ENCODE measurements at regions not wholly inside any gene's neighbourhood (a gene's known extent, or its start where the extent isn't known, plus 50 kb on each side); places are given as distances from the start of the nearest gene placed in this dataset.

DNA sequence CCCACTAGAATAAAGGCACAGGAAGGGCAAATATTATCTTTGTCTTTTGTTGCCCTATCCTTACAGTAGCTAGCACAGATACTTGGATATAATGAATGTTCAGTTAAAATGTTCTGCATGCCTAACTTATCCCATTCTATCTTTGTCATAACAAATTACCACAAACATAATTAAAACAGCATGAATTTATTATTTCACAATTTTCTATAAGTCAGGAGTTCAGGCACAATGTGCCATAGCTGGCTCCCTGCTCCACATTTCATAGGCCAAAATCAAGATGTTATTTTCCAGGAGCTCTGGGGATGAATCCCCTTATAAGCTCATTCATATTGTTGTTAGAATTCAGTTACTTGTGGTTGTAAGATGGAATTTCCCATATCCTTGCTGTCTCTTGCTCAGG lies 975.5 kb downstream of the IGSF11 start:
- no peak for DNase-seq (ENCODE audit: low read depth in 2 of 2)

DNA sequence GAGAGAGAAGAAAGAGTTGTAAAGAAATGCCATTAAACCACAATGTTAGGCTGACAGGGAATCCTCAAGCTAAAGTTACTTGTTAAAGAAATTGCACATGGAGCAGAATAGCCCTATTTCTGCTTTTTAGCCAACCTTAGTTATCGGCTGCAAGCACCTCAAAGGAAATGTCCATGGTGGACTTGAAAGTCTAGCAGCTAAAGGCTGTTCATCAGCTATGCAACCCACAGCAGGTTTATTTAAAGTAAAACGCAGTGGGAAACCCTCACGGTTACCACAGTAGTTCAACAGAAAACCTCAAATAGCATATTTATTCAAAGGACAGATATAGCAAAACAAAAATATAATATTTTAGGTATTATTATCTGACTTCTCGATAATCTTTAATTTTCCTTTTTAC lies 967.2 kb downstream of the IGSF11 start:
- no peak for DNase-seq (ENCODE audit: low read depth in 2 of 2)

DNA sequence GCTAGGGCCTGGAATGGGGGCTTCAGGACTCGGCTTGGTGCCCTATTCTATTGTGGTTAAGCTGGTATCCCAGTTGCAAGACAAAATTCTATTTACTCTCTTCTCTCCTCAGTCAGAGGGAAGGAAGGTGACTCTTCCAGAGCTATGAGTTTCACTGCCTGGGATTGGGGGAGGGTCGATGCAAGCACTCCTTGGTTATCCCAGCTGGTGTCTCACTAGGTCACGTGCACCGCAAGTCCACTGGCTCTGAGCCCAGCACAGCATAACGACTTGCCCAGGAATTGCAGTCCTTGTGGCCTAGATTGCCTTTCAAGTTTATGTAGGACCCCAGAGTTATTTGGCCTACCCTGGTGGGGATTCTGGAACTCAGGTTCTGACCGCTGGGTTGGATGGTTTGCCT lies 958.8 kb downstream of the IGSF11 start:
- no peak for DNase-seq (ENCODE audit: low read depth in 2 of 2)

DNA sequence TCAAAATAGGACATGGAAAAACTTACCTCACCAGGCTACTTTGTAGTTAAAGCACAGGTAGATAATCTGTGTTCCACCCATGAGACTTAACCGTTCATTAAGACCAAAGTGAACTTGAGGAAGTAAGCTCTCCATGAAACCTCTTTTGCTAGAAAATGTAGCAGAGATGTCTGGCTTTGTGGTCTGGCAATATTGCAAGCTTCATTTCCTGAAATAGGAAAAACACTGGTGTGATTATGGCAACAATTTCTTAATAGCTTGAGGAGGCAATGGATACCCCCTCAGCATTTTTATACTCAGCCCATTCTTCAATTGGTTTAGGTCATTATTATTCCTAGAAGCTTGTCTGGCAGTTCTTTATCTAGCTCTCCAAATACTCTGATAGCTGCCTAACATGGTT lies 957.3 kb downstream of the IGSF11 start:
- no peak for DNase-seq (ENCODE audit: low read depth in 2 of 2)

DNA sequence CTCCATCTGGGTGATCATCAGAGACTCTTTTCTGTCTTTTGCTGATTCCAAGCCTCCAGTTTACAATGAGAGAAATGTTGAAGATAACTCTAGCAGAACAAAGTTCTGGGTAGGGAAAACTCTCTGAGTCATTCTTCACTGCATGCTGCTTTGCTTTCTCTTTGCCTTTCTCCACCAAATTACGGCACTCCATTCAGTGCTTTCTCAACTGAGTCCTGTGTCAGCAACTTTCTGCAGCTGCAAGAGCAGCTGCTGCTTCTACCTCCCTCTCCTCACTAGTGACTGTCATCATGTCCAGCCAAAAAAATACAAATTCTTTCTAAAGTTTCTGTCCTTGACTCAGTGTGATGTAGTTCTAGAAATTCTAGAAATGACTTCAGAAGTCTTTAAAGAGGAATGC lies 953.8 kb downstream of the IGSF11 start:
- DNase-seq (ENCODE audit: low read depth in 2 of 2): no peak

DNA sequence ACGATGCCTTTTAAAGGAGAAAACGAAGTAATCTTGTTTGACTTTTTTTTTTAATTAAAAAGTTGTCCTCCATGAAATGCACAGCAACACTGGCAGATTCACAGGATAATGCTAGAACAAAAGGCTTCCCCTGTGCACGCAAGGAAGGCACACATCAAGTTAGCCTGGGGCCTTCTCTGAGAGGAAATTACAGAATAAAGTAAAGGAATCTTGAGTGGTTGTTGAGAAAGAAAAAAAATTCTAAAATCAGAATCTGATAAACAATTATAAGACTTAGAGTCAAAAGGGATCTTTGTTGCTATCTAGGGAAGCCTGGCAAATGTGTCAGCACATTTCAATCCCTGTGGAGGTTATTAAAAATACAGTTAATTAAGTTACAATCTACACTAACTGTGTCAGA lies 946.0 kb downstream of the IGSF11 start:
- DNase-seq (ENCODE audit: low read depth in 2 of 2): no peak

DNA sequence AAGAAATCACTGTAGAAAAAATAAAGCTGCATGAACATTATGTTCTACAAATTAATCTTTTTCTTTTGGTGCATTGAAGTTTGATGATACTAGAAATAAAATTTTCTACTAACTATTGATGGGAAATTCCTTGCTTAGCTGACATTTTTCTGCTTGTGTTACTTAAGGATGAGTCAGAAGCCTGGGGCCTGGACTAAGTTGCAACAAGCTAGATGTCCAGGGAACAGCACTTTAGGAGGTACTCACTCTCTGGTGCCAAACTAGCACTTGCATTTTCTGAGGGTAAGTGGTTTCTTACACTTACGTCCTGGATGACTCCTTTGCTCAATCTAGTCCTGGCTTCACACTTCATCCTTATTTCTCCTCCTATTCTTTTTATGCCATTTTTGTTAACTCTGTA lies 945.1 kb downstream of the IGSF11 start:
- DNase-seq (ENCODE audit: low read depth in 2 of 2): no peak

DNA sequence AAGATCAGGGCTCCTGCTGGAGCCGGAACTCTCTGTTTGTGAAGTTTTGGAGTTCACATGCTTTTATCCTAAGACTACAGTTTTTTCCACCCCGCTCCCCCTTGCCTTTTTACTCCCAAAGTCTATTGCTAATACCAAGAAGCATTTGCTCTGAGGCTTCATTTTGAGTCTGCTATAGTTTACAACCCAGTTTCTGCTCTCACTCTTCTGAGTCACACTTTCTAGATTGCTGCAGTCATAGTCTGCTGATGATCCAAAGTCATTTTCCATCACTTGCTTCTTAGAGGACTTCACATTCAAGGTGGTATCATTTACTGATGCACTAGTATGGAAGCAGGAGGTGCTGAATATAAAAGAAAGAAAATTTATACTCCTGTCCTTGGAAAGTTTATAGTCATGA lies 937.4 kb downstream of the IGSF11 start:
- DNase-seq (ENCODE audit: low read depth in 2 of 2): no peak

DNA sequence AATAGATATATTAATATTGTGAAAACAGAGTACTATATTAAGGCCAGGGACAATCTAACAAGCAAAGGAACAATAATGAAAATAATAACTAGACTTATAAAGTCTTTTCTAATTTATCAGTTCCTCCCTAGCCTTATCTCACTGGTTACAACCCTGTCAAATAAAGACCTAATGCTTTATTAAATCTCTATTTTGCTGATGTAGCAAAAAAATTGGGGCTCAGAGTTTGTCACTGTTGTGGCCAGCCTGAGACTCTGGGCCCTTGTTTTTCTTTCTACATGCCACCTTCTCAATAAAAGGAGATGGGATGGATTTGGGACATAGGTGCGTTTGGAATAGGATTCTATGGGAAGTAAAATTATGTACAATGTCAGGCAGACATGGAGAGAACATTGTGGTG lies 937.0 kb downstream of the IGSF11 start:
- DNase-seq (ENCODE audit: low read depth in 2 of 2): no peak

DNA sequence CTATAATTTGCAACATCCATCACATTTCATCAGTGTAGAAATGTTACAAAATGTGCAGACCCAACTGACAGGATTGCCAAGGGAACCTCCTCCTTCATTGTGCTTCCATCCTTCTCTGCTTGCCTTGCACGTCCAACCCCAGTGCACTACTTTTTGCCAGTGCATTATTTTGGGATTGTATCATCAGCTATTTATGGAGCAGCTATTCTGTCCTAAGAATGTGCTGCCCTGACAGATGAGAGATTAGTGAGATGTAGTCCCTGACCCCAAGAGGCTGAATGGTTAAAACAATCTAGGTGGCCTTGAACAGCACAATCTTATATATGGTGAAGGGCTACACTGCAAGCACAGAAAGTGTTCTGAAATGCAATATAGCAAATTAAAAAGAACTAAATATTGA lies 935.8 kb downstream of the IGSF11 start:
- no peak for DNase-seq (ENCODE audit: low read depth in 2 of 2)

DNA sequence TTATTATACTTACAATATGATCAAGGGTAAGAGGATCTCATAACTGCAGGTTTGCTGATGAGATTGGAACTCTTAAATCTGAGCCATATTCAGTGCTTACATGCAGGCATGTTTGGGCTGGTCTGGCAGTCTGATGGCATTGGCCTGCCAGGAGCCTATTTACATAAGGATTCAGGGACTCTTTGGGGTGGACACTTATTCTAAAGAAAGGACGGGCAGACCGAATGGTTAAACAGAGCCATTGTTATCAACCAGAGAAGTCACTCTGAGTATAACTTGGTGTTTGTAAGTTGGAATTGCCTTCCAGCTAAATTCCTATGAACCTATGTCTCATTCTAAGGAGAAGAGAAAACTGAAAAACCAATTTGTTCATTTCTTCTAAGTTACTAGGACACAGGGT lies 932.8 kb downstream of the IGSF11 start:
- no peak for DNase-seq (ENCODE audit: low read depth in 2 of 2)

DNA sequence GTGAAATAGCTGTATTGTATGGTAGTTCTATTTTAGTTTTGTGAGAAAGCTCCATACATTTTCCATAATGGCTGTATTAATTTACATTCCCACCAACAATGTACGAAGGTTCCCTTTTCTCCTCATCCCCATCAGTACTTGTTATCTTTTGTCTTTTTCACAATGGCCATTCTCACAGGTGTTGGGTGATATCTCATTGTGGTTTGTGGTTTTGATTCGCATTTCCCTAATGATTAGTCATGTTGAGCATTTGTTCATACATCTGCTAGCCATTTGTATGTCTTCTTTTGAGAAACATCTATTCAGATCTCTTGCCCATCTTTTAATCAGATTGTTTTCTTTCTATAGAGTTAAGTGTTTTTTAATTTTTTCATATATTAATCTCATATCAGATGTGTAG lies 931.9 kb downstream of the IGSF11 start:
- no peak for DNase-seq (ENCODE audit: low read depth in 2 of 2)

DNA sequence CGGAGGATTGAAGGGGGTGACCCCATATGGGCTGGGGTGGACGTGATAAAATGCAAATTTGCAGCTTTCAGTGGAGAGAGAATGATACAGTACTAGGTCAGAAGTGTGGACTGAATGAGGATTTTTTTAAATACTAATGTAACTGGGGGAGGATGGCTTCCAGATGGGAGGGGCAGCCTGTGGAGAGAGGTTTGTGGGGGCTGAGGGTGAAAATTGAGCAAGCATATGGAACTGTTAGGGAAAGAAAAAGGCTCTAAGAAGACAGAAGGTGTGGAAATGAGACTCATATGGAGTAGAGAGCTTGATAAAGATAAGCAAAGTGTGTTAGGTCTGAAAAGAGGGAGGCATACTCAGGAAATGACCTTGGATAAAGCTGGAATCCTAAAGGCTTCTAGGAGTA lies 926.4 kb downstream of the IGSF11 start:
- DNase-seq (ENCODE audit: low read depth in 2 of 2): no peak

DNA sequence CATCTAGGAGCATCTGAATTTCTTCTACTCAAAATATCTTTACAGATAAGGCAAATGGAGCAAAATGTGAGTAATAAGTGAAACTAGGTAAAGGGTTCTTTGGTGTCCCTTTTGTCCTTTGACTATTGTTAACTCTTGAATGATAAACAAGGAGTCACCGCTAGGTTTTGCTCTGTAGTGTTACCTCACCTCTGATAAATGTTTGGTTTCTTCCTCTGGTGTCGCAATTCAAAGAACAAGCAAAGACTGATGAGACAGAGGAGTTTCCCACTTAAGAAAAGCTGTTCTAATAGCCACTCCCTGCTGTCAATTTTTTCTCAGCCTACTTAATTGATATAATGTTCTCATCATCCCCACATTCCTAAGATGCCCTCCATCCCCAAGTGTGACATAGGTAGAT lies 925.9 kb downstream of the IGSF11 start:
- no peak for DNase-seq (ENCODE audit: low read depth in 2 of 2)

DNA sequence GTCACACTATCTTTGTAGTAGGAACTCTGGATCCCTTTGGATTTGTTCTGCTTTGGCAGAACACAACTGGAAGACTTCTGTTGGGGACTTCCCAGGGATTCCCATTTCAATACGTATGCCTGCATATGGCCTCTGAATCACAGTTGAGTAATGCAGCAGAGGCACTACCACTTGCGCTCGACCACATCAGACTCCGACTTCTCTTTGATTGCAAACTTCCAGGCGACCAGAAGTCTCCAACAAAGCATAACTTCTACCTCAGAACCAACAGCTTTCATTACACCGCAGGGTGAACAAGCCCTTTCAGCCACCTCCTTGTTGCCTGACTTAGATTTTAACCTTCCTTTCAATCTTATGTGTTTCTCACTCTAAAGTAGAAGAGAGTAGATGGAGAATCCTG lies 924.4 kb downstream of the IGSF11 start:
- DNase-seq (ENCODE audit: low read depth in 2 of 2): no peak

DNA sequence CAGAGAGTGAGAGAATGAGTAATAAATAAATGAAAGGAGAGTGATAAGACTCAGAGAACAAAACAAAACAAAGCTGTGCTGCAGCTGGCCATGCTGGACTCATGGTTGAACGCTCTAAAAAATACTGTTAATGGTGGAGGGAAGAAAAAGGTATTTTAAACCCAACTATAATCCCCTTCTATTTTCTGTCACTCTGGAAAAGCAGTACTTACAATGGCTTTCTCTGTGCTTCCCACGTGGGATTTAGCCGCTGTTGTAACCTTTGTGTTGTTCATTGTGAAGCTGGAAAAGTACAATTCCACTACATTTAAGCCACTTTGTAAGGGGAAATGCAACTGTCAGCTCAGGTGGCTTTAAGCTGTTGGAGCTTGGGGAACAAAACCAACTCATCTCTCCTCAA lies 917.7 kb downstream of the IGSF11 start:
- DNase-seq (ENCODE audit: low read depth in 2 of 2): no peak

DNA sequence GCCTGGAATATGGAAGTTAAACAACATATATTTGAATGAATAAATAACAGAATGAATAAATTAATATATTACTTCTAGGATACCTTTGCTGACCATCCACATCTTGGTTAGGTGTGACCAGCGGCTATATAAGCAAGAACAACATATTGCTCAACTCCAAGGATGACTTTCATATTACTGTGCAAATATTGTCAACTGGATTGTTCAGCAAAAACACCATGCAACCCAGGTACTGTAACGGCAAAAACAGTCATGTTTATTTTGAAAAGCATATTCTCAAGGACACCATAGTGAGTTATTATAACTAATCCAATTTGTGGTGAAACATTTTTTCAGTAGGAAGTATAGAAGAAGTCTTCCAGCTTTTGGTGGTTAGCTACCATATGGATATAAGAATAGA lies 907.9 kb downstream of the IGSF11 start:
- DNase-seq (ENCODE audit: low read depth in 2 of 2): no peak

DNA sequence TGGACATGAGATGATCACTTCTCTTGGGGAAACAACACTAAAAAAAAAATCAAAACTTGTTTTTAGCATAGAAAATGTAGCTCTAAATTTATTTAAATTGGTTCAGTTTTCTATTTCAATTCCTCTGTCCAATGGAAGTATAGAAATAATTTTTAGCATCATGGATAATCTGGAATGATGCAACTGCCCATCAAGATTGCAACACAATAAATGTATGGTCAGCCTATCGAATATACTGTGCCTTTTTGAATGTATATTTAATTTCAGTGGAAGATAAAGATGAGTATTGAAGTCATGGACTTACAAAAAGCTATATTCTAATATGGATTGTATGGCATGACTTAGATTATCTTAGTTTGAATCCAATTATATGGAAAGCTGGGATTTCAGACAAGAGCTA lies 906.7 kb downstream of the IGSF11 start:
- DNase-seq (ENCODE audit: low read depth in 2 of 2): no peak

DNA sequence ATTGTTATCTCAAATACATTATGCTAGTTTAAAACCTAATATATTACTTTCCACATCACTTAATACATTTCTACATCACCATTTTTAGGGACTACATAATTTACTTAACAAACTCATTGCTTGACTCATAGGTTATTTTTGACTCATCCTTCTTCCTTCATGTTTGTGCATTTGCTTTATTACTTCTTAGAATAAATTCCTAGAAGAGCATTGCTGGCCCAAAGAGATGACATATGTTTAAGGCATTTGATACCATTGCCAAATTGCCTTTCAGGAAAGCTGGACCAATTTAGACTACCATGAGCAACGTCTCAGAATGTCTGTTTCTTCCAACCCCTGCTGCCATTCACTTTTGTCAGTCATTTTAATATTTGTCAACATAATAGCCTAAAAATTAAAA lies 905.8 kb downstream of the IGSF11 start:
- DNase-seq (ENCODE audit: low read depth in 2 of 2): no peak

DNA sequence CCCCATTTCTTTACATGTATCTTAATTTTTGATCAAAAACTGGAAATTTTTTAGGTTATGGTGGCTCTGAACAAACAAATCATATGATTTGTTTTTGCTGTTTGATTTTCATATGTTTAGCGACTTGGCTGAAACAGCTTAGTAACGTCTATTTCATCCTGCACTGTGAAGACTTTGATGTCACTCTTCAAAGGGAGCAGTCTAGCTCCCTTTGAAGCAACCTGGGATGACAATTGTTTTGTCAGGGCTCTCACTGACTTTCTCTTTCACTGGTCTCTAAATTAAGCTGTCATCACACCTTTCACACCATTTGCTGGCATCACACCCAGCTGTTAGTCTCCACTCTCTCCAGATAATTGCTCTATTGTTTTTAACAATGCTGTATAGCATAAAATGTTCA lies 896.9 kb downstream of the IGSF11 start:
- no peak for DNase-seq (ENCODE audit: low read depth in 2 of 2)

DNA sequence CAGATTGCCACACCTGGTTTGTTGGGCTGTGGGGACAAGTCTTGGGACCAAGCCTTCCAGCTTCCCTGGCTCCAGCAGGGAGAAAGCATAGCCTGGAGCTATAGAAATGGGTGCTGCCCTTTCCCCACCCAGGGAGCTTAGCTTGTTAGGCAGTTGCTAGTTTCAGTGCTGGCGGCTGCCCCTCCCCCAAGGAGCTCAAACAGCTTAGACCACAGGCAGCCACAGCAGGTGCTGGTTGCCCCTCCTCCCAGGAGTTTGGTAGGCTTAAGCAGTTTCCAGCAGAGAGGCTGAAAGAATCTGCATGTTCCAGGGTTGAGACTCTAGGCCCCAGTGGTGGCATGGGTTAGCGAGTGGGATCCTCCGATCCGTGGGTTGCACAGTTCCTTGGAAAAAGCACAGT lies 889.7 kb downstream of the IGSF11 start:
- no peak for DNase-seq (ENCODE audit: low read depth in 2 of 2)

DNA sequence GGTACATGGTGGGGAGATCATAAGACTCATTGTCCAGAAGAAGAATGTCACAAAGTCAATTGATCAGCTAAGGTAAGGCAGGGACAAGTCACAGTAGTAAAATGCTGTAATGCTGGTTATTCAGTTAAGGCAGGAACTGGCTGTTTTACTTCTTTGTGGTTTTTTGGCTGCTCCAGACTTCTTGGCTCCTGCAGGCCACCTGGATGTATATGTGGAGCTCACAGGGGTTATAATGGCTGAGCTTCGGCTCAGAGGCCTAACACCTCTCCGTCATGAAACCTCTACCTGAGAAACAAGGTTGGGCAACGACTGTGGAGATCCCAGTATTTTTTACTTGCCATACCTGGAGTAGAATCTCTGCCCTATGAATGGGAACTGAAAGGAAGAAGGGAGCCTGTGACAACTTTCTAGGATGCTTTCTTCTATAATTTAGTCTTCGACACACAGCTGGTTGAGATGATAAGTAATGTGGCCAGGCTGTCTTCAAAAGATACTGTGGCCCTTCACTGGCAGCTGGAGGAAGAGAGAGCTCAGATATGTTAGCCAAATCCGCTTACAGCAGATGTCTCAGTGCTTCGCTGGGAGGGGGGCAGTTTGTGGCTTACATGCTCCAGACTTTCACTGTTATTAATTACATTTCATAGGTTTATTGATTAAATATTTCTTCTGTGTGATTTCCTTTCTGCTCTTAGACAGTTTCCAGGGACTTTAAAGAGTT lies 887.8 kb downstream of the IGSF11 start:
- DNase-seq (ENCODE audit: low read depth in 2 of 2): no peak

DNA sequence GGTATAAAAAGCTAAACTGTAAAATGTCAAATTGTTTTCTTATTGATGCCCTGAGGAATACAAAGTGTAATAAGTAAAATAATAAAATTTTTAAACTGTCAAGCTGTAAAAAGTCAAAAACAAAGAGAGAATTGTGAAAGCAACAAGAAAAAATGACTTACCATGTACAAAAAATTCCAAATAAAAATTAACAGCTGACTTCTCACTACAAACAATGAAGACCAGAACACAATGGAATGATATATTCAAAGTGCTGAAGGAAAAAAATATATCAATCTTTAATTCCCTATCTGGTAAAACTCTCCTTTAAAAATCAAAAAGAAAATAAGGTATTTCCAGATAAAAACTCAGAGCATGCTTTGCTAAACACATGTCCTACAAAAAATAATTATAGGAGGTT lies 883.5 kb downstream of the IGSF11 start:
- no peak for DNase-seq (ENCODE audit: low read depth in 2 of 2)
